ELR (cell line): ENCODE measurements at regions not wholly inside any gene's neighbourhood (a gene's known extent, or its start where the extent isn't known, plus 50 kb on each side); places are given as distances from the start of the nearest gene placed in this dataset.

ENCODE experiments used
- DNase-seq: peaks from one replicate; pipeline ENCODE4 v3.0.0-alpha.2; 2015; ENCODE audit warnings: low read depth

GRCh38 chr11:122271745-122272144, 155.7 kb upstream of the BLID start:
- DNase-seq, result no peak

DNA sequence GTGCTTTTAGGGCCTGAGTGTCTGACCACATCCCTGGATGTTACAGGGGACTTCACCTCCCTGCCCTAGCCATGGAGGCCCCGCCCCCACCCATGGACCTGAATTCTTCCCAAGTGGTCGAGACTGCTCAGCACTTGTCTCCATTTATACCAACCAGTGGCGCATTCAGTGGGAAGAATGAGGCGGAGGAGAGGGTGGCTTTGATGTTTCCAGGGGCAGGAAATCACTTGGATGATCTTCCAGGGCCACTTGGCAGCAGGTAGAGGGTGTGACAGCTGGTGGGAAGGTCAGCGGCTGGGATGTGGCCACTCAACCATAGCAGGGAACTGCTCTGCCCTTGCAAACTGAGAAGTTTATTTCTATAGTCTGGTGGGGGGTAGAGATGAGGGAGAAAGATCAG, 155.1 kb upstream of the BLID start:
- DNase-seq, result no peak

- DNase-seq, result no peak
Measured at GRCh38 chr11:122270535-122270934, 154.5 kb upstream of the BLID start.

DNA sequence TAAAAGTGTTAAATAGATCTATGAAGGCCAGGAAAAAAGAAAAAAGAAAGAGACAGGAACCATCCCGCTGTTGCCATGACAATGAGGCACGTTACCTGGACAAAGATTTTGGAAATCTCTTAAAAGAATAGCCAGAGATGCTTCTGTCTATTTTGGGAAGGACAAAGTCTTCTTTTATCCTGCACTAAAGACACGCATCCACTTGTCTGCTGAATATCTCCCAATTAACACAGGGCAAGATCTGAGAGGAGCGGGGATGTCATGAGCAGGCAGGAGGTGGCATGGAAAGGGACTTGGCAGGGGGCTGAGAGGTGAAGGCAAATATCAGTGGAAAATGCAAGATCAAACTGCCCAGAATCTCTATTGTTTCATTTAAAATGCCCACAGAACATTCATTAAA, 153.8 kb upstream of the BLID start:
- no peak for DNase-seq

DNA sequence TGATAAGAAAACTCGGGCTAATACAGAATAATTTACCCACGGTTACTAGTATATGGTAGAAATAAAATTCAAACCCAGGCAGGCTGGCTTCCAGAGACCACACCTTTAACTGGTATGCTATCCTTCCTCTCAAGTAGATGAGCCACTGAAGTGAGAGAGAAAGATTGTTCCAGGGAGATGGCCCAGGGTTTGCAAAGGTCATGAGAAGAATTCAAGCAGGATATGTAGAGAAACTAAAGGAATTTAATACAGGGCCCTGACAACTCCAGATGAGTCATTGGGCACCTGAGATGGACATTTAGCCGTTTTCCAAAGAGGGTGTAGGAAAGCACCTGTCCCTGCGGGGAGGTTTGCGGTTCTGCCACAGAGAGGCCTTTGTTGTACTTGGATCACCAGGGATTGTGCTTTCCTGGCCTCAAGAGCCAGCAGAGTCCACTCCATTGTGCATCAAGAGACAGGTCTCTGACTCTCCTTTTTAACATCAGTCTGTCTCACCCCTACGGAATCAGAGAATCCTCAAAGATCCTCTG, 152.7 kb upstream of the BLID start:
- DNase-seq, result no peak

DNA sequence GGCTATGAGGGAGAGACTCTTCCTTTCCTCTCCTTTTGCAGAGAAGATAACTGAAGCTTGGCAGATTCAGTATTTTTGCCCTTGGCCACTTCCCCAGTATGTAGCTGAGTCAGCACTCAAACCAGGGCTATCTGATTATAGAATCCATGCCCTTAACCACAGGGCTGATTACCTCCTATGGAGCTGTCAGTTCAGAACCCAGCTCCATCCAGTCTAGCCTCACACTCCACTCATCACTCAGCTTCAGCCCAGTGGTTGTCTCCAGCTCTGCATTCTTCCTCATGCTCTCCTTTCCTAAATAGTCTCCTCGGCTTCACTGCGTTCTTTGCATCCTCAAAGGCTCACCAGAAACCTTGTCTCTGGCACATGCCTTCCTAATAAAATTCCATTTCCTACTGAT, 151.6 kb upstream of the BLID start:
- peak; percentile 17 for DNase-seq

GRCh38 chr11:122265981-122266380, 150.0 kb upstream of the BLID start:
- no peak for DNase-seq

DNA sequence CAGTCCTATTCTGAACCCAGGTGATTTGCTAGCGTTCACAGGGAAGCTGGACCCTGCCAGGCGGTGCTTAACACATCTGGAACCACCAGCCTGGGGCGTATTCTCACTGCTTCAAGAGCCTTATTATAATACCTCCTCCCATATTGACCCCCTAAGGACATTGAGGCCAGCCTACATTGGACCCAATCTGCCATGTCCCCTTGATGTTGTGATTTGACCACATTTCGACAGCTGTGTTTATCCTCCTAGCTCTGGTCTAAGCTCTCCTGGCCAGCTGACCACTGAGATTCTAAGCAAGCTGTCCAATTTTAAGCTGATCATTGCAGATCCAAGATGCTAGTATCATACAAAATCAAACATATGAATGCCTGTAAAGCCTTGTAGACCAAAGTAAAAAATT, 148.1 kb upstream of the BLID start:
- no peak for DNase-seq

DNA sequence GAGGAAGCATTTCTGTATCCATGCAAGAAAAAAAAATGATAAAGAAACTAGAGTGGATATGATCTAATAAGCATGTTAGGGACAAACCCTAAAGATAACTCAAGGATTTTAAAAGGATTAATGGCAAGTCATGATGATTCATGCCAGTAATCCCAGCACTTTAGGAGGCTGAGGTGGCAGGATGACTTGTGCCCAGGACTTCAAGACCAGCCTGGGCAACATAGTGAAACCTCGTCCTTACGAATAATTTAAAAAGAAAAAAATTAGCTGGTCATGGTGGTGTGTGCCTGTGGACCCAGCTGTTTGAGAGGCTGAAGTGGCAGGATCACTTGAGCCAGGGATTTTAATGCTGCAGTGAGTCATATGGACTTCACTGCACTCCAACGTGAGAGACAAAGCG, 145.5 kb upstream of the BLID start:
- DNase-seq, result peak; percentile 22

DNA sequence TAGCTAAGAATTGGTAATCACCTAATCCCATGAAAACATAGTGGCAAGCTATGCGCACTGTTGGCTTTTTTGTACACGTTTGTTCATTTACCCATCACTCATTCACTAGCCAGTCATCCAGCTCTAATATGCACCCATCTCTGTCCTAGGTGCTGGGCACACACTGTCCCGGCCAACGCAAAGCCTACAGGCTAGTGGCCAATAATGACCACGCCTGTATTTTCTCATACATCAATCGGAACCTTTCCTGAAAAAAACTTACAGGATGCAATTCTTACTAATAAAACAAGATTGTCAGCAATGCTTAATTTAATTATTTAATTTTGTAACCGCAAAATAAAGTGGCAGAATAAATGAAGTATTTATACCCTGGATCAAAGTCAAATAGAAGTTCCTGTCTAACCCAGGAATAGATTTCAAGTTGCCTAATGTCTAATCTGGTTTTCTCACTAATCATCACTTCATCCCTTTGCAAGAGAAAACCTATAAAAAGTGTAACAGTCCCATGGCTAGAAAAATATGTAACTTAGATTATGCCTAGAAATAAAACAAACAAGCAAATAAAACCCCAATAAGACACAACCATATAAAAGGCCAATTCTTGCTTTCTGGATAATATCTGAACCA, 143.3 kb upstream of the BLID start:
- DNase-seq, result no peak

- DNase-seq, result no peak
Measured at GRCh38 chr11:122258446-122259194, 142.6 kb upstream of the BLID start.

GRCh38 chr11:122253589-122254231, 137.7 kb upstream of the BLID start:
- no peak for DNase-seq

DNA sequence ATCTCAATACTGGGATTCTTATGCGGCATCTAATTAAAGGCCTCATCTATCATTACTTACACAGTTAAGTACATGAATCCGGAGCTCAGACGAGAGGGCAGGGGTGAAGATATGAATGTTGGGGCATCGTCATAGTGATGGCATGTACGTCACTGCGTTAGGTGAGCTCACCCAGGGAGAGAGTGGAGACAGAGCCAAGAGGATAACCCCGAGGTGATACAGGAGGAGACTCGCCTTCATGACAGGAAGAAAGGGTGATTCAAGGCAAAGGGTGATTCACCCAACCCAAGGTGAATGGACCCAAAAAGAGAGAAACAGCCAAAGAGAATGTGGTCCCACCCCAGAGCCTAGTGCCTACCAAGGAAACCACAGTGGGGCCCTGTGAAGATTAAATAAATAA, 132.9 kb upstream of the BLID start:
- DNase-seq, result peak; percentile 46

DNA sequence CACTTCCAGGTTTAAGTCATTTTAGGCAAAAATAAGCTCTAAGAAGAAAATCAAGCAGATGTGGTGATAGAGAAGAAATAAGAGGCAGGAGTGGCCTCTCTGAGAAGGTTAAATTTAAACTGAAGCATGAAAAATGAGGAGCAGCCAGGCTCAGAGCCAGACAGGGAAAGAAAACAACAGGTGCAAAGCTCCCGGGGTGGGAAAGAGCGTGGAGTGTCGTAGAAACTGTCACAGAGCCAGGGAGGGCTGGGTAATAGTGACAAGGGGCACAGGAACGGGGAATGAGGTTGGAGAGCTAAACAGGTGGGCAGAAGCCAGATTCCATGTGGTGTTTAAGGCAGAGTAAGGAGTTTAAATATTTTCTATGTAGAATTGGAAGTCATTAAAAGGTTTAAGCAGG, 132.1 kb upstream of the BLID start:
- DNase-seq, result no peak

- no peak for DNase-seq
Measured at GRCh38 chr11:122246874-122247273, 130.9 kb upstream of the BLID start.

- DNase-seq, result peak; percentile 8
Measured at GRCh38 chr11:122242731-122243130, 126.7 kb upstream of the BLID start.

- DNase-seq, result no peak
Measured at GRCh38 chr11:122241566-122241965, 125.6 kb upstream of the BLID start.

GRCh38 chr11:122240638-122241037, 124.6 kb upstream of the BLID start:
- DNase-seq, result no peak

DNA sequence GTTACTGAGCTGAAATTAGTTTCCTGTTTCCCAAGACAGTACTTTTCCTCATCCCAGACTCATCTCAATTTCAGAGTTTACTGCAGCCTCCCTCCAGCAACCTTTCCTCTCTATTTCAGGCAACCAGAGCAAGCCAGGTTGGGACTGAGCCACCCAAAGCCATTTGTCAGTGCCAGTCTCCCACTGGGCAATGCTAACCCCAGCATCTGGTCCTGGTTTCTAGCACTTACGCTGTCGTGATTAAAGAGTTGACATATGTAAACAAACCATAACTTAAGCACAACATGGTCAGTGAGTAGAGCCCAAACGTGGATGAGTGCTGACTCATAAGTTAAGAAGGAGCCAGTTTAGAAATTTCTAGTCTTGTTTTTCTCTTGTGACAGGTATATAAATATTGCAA, 119.6 kb upstream of the BLID start:
- peak; percentile 84 for DNase-seq

GRCh38 chr11:122234780-122235179, 118.8 kb upstream of the BLID start:
- no peak for DNase-seq

DNA sequence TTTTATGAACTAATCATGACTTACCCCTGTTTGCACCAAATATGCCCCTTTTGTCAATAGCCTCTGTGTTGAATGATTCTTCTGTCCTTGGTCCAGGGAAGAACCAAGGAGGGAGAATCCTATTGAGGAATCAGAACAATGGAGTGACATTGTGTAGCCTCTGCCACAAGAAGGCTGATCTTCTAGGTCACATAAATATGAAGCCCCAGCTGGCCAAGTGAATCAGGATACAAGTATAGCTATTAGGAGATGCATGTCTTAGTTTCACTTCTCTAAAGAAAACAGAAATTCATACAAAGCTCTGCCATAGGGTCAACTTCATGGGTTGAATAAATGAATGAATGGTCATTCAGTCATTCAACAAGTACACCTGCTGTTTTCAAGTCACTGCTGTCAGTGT, 118.2 kb upstream of the BLID start:
- DNase-seq, result no peak

DNA sequence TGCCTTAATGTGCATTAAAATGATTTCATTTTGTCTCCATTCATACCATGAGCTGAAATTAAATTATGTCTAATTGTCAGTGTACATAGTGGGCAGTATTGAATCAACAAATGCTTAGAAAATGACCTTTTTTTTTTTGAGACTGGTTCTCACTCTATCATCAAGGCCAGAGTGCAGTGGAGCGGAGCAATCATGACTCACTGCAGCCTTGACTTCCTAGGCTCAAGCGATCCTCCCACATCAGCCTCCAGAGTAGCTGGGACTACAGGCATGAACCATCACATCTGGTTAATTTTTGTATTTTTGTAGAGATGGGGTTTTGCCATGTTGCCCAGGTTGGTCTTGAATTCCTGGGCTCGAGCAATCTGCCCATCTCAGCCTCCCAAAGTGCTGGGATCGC, 117.0 kb upstream of the BLID start:
- no peak for DNase-seq

DNA sequence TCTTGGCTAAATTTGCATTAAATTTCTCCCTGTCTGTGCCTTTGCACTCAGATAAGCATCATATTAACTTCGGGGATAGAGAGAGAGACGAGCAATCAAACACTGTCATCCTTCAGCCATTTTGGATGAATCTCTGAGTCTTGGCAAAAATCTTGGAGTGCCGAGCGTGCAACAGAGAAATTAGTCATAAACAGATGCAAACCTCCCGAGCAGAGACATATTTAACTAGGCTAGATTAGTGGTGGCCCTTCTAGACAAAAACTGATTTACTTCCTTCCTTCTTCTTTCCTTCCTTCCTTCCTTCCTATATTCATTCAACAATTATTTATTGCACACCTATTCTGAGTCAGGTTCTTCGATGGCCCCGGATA, 114.4 kb upstream of the BLID start:
- DNase-seq, result peak; percentile 46
